ENCODE measurements at regions not wholly inside any gene's neighbourhood (a gene's known extent, or its start where the extent isn't known, plus 50 kb on each side); places are given as distances from the start of the nearest gene placed in this dataset.

DNA sequence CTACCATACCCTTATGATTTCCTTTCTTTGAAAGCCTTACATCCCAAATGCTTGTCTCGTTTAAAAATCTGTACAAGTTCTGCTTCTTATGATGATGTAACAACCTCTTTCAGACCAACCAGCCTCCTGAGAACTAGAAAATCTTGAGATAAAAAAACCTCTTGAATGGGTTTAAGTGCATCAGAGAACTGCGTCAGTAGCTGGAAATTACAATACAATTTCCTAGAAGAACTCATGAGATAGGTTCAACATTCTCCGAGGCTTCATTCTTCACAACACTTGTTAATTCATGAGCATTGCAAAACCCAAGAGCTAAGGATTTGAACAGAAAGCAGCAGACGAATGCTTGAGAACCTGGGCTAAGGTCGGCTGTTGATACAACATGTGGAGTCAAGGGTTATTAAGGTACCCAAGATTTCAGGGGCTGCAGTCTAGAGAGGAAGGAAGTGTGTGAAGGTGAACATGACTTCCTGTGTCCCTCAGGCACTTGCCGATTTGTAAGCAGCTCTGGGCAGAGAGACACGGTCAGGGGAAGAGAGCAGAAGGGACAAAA is 286.0 kb downstream of the ICE1 start:
- Histone ChIP-seq H3K4me1 (ENCODE audit: control insufficient read depth, insufficient read depth, low read length) (no peaks in the 10 kb centered on the region), H3K27ac (ENCODE audit: low read length) (no peak overlapping the region), H3K27me3 (ENCODE audit: control insufficient read depth, insufficient read depth, low read length) (no peaks in the 10 kb centered on the region), H3K9me3 (ENCODE audit: control insufficient read depth, low read depth, low read length) (no peaks in the 10 kb centered on the region), H3K36me3 (ENCODE audit: control insufficient read depth, insufficient read depth, low read length) (no peaks in the 10 kb centered on the region), H3K4me3 (ENCODE audit: low read length) (no peak overlapping the region)
- no peak for DNase-seq
- WGBS (ENCODE audit: insufficient coverage, low lambda C conversion rate): 100% methylated on average over 1 of the region's 7 CpGs

DNA sequence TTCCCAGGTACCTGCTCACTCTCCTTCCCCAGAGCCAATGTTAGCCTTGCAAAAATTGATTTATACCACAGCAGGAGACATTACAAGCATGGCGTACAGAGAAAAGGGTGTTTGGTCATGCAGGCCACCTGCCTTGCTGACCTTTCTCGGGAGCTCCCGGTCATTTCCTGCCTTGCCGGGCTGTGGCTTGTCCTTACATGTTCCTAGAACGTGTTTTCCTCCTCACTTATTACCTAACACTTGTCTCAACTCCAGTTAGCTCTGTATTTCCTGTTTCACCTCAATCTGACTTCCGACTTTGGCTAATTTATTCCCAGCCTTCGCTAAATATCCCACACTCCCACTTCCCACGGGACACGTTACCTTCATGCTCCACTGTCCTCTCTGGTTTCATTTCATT is 282.5 kb downstream of the ICE1 start:
- Histone ChIP-seq H3K9me3 (ENCODE audit: control insufficient read depth, low read depth, low read length) (no peaks in the 10 kb centered on the region), H3K27ac (ENCODE audit: low read length) (no peak overlapping the region), H3K4me1 (ENCODE audit: control insufficient read depth, insufficient read depth, low read length) (no peaks in the 10 kb centered on the region), H3K36me3 (ENCODE audit: control insufficient read depth, insufficient read depth, low read length) (no peaks in the 10 kb centered on the region), H3K27me3 (ENCODE audit: control insufficient read depth, insufficient read depth, low read length) (no peaks in the 10 kb centered on the region), H3K4me3 (ENCODE audit: low read length) (no peak overlapping the region)
- no peak for DNase-seq
- WGBS (ENCODE audit: insufficient coverage, low lambda C conversion rate): 58% methylated on average over 4 of the region's 9 CpGs

DNA sequence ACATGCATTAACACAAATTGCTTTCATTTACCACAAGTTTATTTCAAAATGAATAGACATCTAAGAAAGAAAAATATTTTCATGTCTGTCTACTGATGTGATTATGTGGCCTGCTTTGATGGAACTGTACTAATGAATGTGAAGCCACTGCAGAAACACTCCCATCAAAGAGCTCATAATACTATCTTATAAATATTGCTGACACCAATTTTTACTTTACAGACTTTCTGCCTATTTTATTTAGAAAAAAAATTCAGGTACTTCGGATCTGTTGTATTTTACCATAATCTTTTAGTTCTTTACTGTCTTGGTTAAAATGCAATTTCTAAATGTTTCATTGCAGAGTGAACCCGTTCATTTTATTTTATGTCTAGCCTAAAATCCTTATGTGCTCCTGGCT is 281.9 kb downstream of the ICE1 start:
- Histone ChIP-seq H3K4me1 (ENCODE audit: control insufficient read depth, insufficient read depth, low read length) (no peaks in the 10 kb centered on the region), H3K4me3 (ENCODE audit: low read length) (no peak overlapping the region)

DNA sequence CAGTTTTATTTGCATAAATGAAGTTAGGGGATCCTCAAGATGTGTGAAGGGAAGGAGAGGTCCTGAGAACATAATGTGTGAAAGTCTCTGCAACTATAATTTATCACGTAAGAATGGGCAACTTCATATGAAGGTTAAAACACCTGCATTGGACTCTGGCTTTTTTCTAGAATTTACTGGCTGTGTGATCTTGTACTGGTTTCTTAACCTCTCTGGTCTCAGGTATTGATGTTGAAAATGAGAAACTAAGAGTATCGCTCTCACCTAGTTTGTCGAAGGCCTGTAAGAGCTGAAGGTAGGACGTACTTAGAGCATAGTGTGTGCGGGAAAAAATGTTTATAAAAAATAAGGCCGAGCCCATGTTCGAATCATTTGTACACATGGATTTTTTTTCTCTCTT is 280.5 kb downstream of the ICE1 start:
- no peaks in the 10 kb centered on the region for H3K27me3 ChIP-seq (ENCODE audit: control insufficient read depth, insufficient read depth, low read length)
- WGBS (ENCODE audit: insufficient coverage, low lambda C conversion rate): 97% methylated on average over 4 of the region's 7 CpGs

More for the DNA sequence above, 281.9 kb downstream of the ICE1 start:
- WGBS (ENCODE audit: insufficient coverage, low lambda C conversion rate): 84% methylated on average over 2 of the region's 2 CpGs
- Histone ChIP-seq H3K27ac (ENCODE audit: low read length) (no peak overlapping the region), H3K9me3 (ENCODE audit: control insufficient read depth, low read depth, low read length) (no peaks in the 10 kb centered on the region), H3K36me3 (ENCODE audit: control insufficient read depth, insufficient read depth, low read length) (no peaks in the 10 kb centered on the region), H3K27me3 (ENCODE audit: control insufficient read depth, insufficient read depth, low read length) (no peaks in the 10 kb centered on the region)
- DNase-seq: no peak

DNA sequence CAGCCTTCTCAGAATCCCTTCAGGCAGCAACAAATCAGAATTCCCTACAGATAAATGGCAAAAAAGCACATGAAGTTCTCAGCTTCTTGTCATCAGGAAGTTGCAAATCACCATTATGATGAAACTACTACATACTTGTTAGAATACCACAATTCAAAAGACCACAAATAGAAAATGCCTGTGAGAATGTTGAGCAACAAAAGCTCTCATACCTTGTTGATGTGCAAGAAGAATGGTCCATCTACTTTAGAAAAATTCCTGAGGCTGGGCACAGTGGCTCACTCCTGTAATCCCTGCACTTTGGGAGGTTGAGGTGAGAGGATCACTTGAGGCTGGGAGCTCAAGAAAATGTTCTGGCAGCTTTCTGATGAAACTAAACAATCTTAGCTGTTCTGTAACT is 278.1 kb downstream of the ICE1 start:
- Histone ChIP-seq H3K9me3 (ENCODE audit: control insufficient read depth, low read depth, low read length) (no peaks in the 10 kb centered on the region), H3K4me1 (ENCODE audit: control insufficient read depth, insufficient read depth, low read length) (no peaks in the 10 kb centered on the region), H3K4me3 (ENCODE audit: low read length) (no peak overlapping the region), H3K27me3 (ENCODE audit: control insufficient read depth, insufficient read depth, low read length) (no peaks in the 10 kb centered on the region), H3K27ac (ENCODE audit: low read length) (no peak overlapping the region), H3K36me3 (ENCODE audit: control insufficient read depth, insufficient read depth, low read length) (no peaks in the 10 kb centered on the region)
- DNase-seq: no peak

More for the DNA sequence above, 280.5 kb downstream of the ICE1 start:
- no peaks in the 10 kb centered on the region for H3K9me3 ChIP-seq (ENCODE audit: control insufficient read depth, low read depth, low read length)
- H3K4me1 ChIP-seq (ENCODE audit: control insufficient read depth, insufficient read depth, low read length): no peaks in the 10 kb centered on the region
- H3K36me3 ChIP-seq (ENCODE audit: control insufficient read depth, insufficient read depth, low read length): no peaks in the 10 kb centered on the region
- no peak overlapping the region for H3K27ac ChIP-seq (ENCODE audit: low read length)
- no peak overlapping the region for H3K4me3 ChIP-seq (ENCODE audit: low read length)
- no peak for DNase-seq

DNA sequence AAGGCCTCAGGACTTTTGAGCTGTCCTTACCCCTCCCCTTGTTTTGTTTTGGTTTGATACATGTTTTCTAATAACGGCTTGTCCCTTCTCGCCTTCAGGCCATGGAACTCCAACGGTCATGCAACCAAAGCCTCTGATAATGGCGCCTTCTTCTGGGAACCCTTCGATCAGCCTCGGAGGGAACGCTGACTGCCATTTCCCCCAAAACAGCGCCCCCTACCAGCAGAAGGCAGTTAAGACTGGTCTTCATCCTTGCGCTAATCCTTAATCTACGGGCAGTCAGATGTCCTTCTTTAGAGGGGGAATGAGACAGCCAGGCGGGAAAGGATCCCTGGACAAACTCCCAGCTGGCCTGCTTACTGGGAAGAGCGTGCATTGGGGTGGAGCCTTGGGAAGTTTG is 276.6 kb downstream of the ICE1 start:
- WGBS (ENCODE audit: insufficient coverage, low lambda C conversion rate): 100% methylated on average over 1 of the region's 12 CpGs
- Histone ChIP-seq H3K9me3 (ENCODE audit: control insufficient read depth, low read depth, low read length) (no peaks in the 10 kb centered on the region), H3K36me3 (ENCODE audit: control insufficient read depth, insufficient read depth, low read length) (no peaks in the 10 kb centered on the region)

DNA sequence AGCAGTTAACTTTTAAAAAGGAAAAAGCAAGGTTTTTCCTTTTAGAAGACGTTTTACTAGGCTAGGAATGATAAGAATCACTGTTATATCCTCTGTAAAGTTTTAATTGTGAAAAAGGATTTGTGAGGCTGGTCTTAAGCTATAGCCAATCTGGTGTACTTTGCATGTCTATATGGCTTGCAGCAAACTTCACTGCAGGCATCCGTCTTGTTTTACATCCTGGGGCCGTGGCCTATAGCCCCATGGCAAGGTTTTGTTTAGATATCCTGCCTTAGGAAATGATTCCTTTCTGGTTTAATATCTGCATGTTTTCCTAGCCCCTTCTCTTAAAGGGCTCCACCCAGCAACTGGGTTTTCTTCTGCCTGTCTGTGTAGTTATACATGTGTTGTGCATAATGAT is 272.8 kb downstream of the ICE1 start:
- no peaks in the 10 kb centered on the region for H3K36me3 ChIP-seq (ENCODE audit: control insufficient read depth, insufficient read depth, low read length)
- WGBS (ENCODE audit: insufficient coverage, low lambda C conversion rate): no CpG with 5 or more reads among the region's 3 CpGs
- H3K27ac ChIP-seq (ENCODE audit: low read length): no peak overlapping the region
- DNase-seq: no peak
- no peaks in the 10 kb centered on the region for H3K9me3 ChIP-seq (ENCODE audit: control insufficient read depth, low read depth, low read length)
- no peaks in the 10 kb centered on the region for H3K4me1 ChIP-seq (ENCODE audit: control insufficient read depth, insufficient read depth, low read length)
- no peak overlapping the region for H3K4me3 ChIP-seq (ENCODE audit: low read length)
- H3K27me3 ChIP-seq (ENCODE audit: control insufficient read depth, insufficient read depth, low read length): no peaks in the 10 kb centered on the region

More for the DNA sequence above, 276.6 kb downstream of the ICE1 start:
- no peaks in the 10 kb centered on the region for H3K4me1 ChIP-seq (ENCODE audit: control insufficient read depth, insufficient read depth, low read length)
- no peak for DNase-seq
- H3K4me3 ChIP-seq (ENCODE audit: low read length): no peak overlapping the region
- no peaks in the 10 kb centered on the region for H3K27me3 ChIP-seq (ENCODE audit: control insufficient read depth, insufficient read depth, low read length)
- no peak overlapping the region for H3K27ac ChIP-seq (ENCODE audit: low read length)

DNA sequence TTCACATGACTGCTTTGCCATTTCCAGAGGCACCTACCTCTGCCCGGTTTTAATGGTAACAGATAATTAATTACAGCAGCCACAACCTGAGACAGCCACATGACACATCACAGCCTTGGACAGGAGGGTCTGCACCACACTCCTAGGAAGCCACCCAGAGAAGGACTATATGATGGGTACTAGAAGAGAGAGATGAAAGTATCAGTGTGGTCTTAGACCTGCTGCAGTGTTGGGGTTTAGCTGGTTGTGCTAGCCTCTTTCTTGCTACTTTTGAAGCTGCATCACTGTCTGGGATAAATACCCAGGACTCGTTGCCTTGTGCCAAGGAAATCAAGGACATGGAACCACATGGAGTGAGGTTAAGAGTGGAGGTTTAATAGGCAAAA is 266.4 kb downstream of the ICE1 start:
- H3K4me3 ChIP-seq (ENCODE audit: low read length): no peak overlapping the region
- no peak for DNase-seq
- H3K27ac ChIP-seq (ENCODE audit: low read length): no peak overlapping the region
- H3K27me3 ChIP-seq (ENCODE audit: control insufficient read depth, insufficient read depth, low read length): no peaks in the 10 kb centered on the region
- no peaks in the 10 kb centered on the region for H3K4me1 ChIP-seq (ENCODE audit: control insufficient read depth, insufficient read depth, low read length)
- H3K36me3 ChIP-seq (ENCODE audit: control insufficient read depth, insufficient read depth, low read length): no peaks in the 10 kb centered on the region
- H3K9me3 ChIP-seq (ENCODE audit: control insufficient read depth, low read depth, low read length): no peaks in the 10 kb centered on the region
- 71% methylated on average over 1 of the region's 2 CpGs for WGBS (ENCODE audit: insufficient coverage, low lambda C conversion rate)

DNA sequence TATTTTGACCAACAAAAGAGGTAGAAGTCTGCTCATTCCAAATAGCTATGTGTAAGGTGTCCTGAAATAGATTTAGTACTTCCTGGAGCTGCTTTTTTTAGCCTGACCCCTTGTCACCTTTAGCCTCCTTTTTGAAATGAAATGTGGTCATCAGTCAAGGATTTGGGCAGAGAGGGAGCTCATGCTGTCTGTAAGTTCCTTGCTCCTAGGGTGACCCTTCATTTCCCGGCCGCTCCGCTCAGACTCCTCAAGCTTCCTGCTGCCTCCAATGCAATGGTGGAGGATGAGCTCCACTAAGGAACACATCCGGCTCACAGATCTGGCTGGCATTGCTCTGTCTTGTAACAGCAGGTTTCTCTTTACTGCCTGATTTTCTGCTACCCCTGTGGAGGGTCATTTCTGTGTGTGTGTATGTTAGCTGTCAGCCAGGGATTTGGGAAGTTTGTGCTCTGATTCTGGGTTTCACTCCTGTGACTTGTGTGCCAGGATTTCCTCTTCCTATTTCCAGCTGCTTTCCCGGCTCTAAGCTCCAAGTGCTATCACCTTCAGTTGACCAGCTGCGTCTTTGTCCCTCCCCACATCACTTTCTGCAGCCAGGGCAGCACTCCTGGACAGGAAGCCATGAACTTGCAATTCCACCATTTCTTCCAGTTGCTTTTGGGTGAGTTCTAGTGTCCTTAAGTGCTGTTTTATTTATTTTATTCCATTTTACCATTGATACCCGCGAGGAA is 265.9 kb downstream of the ICE1 start:
- no peak overlapping the region for H3K4me3 ChIP-seq (ENCODE audit: low read length)
- no peaks in the 10 kb centered on the region for H3K36me3 ChIP-seq (ENCODE audit: control insufficient read depth, insufficient read depth, low read length)
- no peaks in the 10 kb centered on the region for H3K4me1 ChIP-seq (ENCODE audit: control insufficient read depth, insufficient read depth, low read length)
- H3K27ac ChIP-seq (ENCODE audit: low read length): no peak overlapping the region
- H3K9me3 ChIP-seq (ENCODE audit: control insufficient read depth, low read depth, low read length): no peaks in the 10 kb centered on the region
- no peak for DNase-seq
- no CpG with 5 or more reads among the region's 8 CpGs for WGBS (ENCODE audit: insufficient coverage, low lambda C conversion rate)
- H3K27me3 ChIP-seq (ENCODE audit: control insufficient read depth, insufficient read depth, low read length): no peaks in the 10 kb centered on the region

DNA sequence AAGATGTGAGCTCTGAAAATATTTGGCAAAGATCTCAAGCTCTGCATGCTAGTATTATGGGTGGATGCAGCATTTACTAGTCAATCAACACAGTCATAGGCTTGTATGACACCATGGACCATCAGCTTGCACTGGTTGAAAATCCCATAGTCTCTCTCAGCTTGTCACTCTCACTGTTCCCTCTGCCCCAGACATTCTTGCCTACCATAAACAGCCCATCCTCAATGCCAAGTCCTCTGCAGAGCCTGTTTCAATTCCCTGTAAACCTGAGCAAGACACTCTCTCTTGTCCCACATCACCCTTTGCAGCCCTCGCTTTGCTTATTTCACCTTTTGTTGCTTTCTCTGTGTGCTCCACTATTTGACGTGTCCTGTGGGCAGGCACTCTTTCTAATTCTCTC is 264.6 kb downstream of the ICE1 start:
- no peak for DNase-seq
- no peaks in the 10 kb centered on the region for H3K9me3 ChIP-seq (ENCODE audit: control insufficient read depth, low read depth, low read length)
- WGBS (ENCODE audit: insufficient coverage, low lambda C conversion rate): 86% methylated on average over 1 of the region's 2 CpGs
- H3K4me1 ChIP-seq (ENCODE audit: control insufficient read depth, insufficient read depth, low read length): no peaks in the 10 kb centered on the region
- H3K27me3 ChIP-seq (ENCODE audit: control insufficient read depth, insufficient read depth, low read length): no peaks in the 10 kb centered on the region
- no peak overlapping the region for H3K27ac ChIP-seq (ENCODE audit: low read length)
- no peaks in the 10 kb centered on the region for H3K36me3 ChIP-seq (ENCODE audit: control insufficient read depth, insufficient read depth, low read length)
- no peak overlapping the region for H3K4me3 ChIP-seq (ENCODE audit: low read length)

DNA sequence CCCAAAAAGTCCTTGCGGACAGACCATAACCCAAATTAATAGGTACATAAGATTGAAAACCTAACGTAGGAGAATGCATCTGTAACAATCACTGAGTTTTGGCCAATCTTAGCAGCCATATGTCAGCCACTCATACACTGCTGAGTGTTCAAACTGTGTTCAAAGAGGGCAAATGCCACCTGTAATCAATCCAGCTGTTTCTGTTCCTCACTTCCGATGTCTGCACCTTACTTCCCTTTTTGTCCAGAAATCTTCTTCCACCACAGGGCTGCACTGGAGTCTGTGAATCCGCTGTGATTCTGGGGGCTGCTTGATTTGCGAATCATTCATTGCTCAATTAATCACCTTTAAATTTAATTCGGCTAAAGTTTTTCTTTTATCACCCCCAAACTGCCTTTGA is 263.9 kb downstream of the ICE1 start:
- Histone ChIP-seq H3K27me3 (ENCODE audit: control insufficient read depth, insufficient read depth, low read length) (no peaks in the 10 kb centered on the region), H3K4me1 (ENCODE audit: control insufficient read depth, insufficient read depth, low read length) (no peaks in the 10 kb centered on the region), H3K36me3 (ENCODE audit: control insufficient read depth, insufficient read depth, low read length) (no peaks in the 10 kb centered on the region), H3K9me3 (ENCODE audit: control insufficient read depth, low read depth, low read length) (no peaks in the 10 kb centered on the region), H3K4me3 (ENCODE audit: low read length) (no peak overlapping the region), H3K27ac (ENCODE audit: low read length) (no peak overlapping the region)
- no CpG with 5 or more reads among the region's 6 CpGs for WGBS (ENCODE audit: insufficient coverage, low lambda C conversion rate)
- DNase-seq: no peak

All from large intestine (tissue), 3 donors.